Neural cell (in vitro differentiated cells): ENCODE measurements at regions not wholly inside any gene's neighbourhood (a gene's known extent, or its start where the extent isn't known, plus 50 kb on each side); places are given as distances from the start of the nearest gene placed in this dataset.

ENCODE experiments used
- H2AFZ ChIP-seq: fragments of 200-600, 300-800 bp; sonication (generic), shearing (Covaris generic); 2 replicates; pipeline ENCODE4 v1.6.0; 2014; ENCODE audit warnings: low read depth, mild to moderate bottlenecking, antibody characterized with exemption, low read length, moderate library complexity
- H3F3A ChIP-seq: fragments of 200-600 bp; shearing (Covaris generic); 2 replicates; pipeline ENCODE4 v1.6.1; 2016; ENCODE audit warnings: mild to moderate bottlenecking, moderate library complexity, mixed read lengths, antibody characterized with exemption, low read length; ENCODE audit not compliant: insufficient read depth, poor library complexity, severe bottlenecking
- H3K27ac ChIP-seq: fragments of 200-600, 300-800 bp; sonication (generic), shearing (Covaris generic); 2 replicates; pipeline ENCODE4 v1.5.1; 2014; ENCODE audit warnings: mild to moderate bottlenecking, low read length, moderate library complexity
- H3K27me3 ChIP-seq: fragments of 300-800, 200-600 bp; sonication (generic), shearing (Covaris generic); 2 replicates; pipeline ENCODE4 v1.6.0; 2014; ENCODE audit warnings: mild to moderate bottlenecking, low read depth, low read length, moderate library complexity; ENCODE audit not compliant: insufficient read depth
- H3K36me3 ChIP-seq: fragments of 300-800, 200-600 bp; sonication (generic), shearing (Covaris generic); 2 replicates; pipeline ENCODE4 v1.5.1; 2014; ENCODE audit warnings: mild to moderate bottlenecking, antibody characterized with exemption, low read length, moderate library complexity; ENCODE audit not compliant: insufficient read depth
- H3K4me2 ChIP-seq: fragments of 300-800, 200-600 bp; sonication (generic), shearing (Covaris generic); 2 replicates; pipeline ENCODE4 v1.6.0; 2014; ENCODE audit warnings: mild to moderate bottlenecking, low read length
- H3K4me3 ChIP-seq: fragments of 300-800, 200-600 bp; sonication (generic), shearing (Covaris generic); 2 replicates; pipeline ENCODE4 v1.5.1; 2014; ENCODE audit warnings: mild to moderate bottlenecking, low read length, moderate library complexity
- H3K79me2 ChIP-seq: fragments of 200-600 bp; shearing (Covaris generic); replicated peaks from 2 replicates; pipeline ENCODE4 v1.6.0; 2014; ENCODE audit warnings: mild to moderate bottlenecking, low read length, moderate library complexity; ENCODE audit not compliant: insufficient read depth
- H3K9ac ChIP-seq: fragments of 300-800, 200-600 bp; sonication (generic), shearing (Covaris generic); 2 replicates; pipeline ENCODE4 v1.6.1; 2016; ENCODE audit warnings: mild to moderate bottlenecking, low read length, mixed read lengths
- H3K9me2 ChIP-seq: fragments of 200-600 bp; shearing (Covaris generic); 2 replicates; pipeline ENCODE4 v1.6.1; 2016; ENCODE audit warnings: mild to moderate bottlenecking, low read length, mixed read lengths; ENCODE audit not compliant: insufficient read depth
- H3K9me3 ChIP-seq: fragments of 200-600, 300-800 bp; sonication (generic), shearing (Covaris generic); 2 replicates; pipeline ENCODE4 v1.6.1; 2016; ENCODE audit warnings: mild to moderate bottlenecking, mixed run types, low read length, moderate library complexity, mixed read lengths
- H4K20me1 ChIP-seq: fragments of 200-600 bp; shearing (Covaris generic); 2 replicates; pipeline ENCODE4 v1.6.1; 2016; ENCODE audit warnings: mild to moderate bottlenecking, mixed run types; ENCODE audit not compliant: insufficient read depth
- EP300 ChIP-seq: fragments of 450-650 bp; conservative IDR thresholded peaks from 2 replicates; pipeline ENCODE4 v1.6.1; 2014; ENCODE audit warnings: antibody characterized with exemption, mild to moderate bottlenecking, moderate library complexity; ENCODE audit not compliant: poor library complexity, severe bottlenecking
- EZH2 ChIP-seq: fragments of 200-600, 300-800 bp; shearing (Covaris generic), sonication (generic); IDR thresholded peaks from 2 replicates; pipeline ENCODE4 v1.6.1; 2014; ENCODE audit warnings: antibody characterized with exemption, low read length, borderline replicate concordance, mild to moderate bottlenecking; ENCODE audit not compliant: insufficient read depth, poor library complexity, severe bottlenecking
- MXI1 ChIP-seq: fragments of 450-650 bp; conservative IDR thresholded peaks from 2 replicates; pipeline ENCODE4 v1.6.1; 2014; ENCODE audit warnings: antibody characterized with exemption, mild to moderate bottlenecking; ENCODE audit not compliant: poor library complexity, severe bottlenecking
- POLR2AphosphoS5 ChIP-seq: IDR thresholded peaks from 2 replicates; pipeline ENCODE4 v1.6.1; 2012
- RAD21 ChIP-seq: fragments of 450-650 bp; conservative IDR thresholded peaks from 2 replicates; pipeline ENCODE4 v1.6.1; 2014; ENCODE audit warnings: antibody characterized with exemption, mild to moderate bottlenecking, moderate library complexity
- SMC3 ChIP-seq: fragments of 450-650 bp; conservative IDR thresholded peaks from 2 replicates; pipeline ENCODE4 v1.6.1; 2014; ENCODE audit warnings: antibody characterized with exemption, mild to moderate bottlenecking, moderate library complexity; ENCODE audit not compliant: poor library complexity
- TAF1 ChIP-seq: IDR thresholded peaks from 2 replicates; pipeline ENCODE4 v1.6.1; 2012; ENCODE audit warnings: low read depth
- TF ChIP-seq, protein P1 (sequence below): IDR thresholded peaks from 2 replicates; pipeline ENCODE4 v1.6.1; 2012; ENCODE audit warnings: borderline replicate concordance
- TF ChIP-seq, protein P2 (sequence below): fragments of 450-650 bp; IDR thresholded peaks from 2 replicates; pipeline ENCODE4 v1.5.1; 2014; ENCODE audit warnings: antibody characterized with exemption, mild to moderate bottlenecking, moderate library complexity; ENCODE audit not compliant: poor library complexity, severe bottlenecking

DNA sequence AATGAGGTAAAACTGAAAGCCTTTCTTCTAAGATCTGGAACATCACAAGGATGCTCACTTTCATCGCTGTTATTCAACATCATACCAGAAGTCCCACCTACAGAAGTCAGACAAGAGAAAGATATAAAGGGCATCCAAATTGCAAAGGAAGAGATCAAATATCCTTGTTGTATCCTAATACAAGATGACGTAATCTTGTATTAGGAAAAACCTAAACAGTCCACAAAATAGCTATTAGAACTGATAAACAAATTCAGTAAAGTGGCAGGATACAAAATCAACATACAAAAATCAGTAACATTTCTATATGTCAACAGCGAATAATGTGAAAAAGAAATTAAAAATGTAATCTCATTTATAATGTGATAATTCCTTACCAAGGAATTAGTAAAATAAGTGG, 195.1 kb upstream of the CBLB start:
- H3K36me3 ChIP-seq: no peaks in the 10 kb centered on the region
- H3K4me3 ChIP-seq: no peak overlapping the region
- no peaks in the 10 kb centered on the region for H3K79me2 ChIP-seq
- H4K20me1 ChIP-seq: no peaks in the 10 kb centered on the region
- TF ChIP-seq MXI1: no peak
- TF ChIP-seq, protein P1, sequence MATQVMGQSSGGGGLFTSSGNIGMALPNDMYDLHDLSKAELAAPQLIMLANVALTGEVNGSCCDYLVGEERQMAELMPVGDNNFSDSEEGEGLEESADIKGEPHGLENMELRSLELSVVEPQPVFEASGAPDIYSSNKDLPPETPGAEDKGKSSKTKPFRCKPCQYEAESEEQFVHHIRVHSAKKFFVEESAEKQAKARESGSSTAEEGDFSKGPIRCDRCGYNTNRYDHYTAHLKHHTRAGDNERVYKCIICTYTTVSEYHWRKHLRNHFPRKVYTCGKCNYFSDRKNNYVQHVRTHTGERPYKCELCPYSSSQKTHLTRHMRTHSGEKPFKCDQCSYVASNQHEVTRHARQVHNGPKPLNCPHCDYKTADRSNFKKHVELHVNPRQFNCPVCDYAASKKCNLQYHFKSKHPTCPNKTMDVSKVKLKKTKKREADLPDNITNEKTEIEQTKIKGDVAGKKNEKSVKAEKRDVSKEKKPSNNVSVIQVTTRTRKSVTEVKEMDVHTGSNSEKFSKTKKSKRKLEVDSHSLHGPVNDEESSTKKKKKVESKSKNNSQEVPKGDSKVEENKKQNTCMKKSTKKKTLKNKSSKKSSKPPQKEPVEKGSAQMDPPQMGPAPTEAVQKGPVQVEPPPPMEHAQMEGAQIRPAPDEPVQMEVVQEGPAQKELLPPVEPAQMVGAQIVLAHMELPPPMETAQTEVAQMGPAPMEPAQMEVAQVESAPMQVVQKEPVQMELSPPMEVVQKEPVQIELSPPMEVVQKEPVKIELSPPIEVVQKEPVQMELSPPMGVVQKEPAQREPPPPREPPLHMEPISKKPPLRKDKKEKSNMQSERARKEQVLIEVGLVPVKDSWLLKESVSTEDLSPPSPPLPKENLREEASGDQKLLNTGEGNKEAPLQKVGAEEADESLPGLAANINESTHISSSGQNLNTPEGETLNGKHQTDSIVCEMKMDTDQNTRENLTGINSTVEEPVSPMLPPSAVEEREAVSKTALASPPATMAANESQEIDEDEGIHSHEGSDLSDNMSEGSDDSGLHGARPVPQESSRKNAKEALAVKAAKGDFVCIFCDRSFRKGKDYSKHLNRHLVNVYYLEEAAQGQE: no peak
- no peak for TF ChIP-seq SMC3
- TF ChIP-seq RAD21: no peak
- no peak for TF ChIP-seq EZH2
- TF ChIP-seq, protein P2, sequence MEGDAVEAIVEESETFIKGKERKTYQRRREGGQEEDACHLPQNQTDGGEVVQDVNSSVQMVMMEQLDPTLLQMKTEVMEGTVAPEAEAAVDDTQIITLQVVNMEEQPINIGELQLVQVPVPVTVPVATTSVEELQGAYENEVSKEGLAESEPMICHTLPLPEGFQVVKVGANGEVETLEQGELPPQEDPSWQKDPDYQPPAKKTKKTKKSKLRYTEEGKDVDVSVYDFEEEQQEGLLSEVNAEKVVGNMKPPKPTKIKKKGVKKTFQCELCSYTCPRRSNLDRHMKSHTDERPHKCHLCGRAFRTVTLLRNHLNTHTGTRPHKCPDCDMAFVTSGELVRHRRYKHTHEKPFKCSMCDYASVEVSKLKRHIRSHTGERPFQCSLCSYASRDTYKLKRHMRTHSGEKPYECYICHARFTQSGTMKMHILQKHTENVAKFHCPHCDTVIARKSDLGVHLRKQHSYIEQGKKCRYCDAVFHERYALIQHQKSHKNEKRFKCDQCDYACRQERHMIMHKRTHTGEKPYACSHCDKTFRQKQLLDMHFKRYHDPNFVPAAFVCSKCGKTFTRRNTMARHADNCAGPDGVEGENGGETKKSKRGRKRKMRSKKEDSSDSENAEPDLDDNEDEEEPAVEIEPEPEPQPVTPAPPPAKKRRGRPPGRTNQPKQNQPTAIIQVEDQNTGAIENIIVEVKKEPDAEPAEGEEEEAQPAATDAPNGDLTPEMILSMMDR: no peak
- no peak for TF ChIP-seq TAF1
- no peak for TF ChIP-seq EP300
- TF ChIP-seq POLR2AphosphoS5: no peak
- no peaks in the 10 kb centered on the region for H3F3A ChIP-seq
- no peak overlapping the region for H3K4me2 ChIP-seq
- no peak overlapping the region for H2AFZ ChIP-seq
- H3K9ac ChIP-seq: no peak overlapping the region
- no peak overlapping the region for H3K27ac ChIP-seq
- H3K9me2 ChIP-seq: no peaks in the 10 kb centered on the region
- no peaks in the 10 kb centered on the region for H3K27me3 ChIP-seq
- no peaks in the 10 kb centered on the region for H3K9me3 ChIP-seq

DNA sequence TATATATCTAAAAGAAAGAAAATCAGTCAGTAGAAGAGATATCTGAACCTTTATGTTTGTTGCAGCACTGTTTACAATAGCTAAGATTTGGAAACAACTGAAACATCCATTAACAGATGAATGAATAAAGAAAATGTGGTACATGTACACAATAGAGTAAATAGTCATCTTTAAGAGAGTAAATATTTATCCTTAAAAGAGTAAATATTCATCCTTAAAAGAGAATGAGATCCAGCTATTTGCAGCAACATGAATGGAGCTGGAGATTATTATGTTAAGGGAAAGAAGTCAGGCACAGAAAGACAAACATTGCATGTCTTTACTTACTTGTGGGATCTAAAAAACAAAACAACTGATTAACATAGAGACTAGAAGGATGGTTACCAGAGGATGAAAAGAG, 197.0 kb upstream of the CBLB start:
- no peaks in the 10 kb centered on the region for H3K79me2 ChIP-seq
- no peaks in the 10 kb centered on the region for H4K20me1 ChIP-seq
- no peak overlapping the region for H3K4me3 ChIP-seq
- H3K27me3 ChIP-seq: no peaks in the 10 kb centered on the region
- no peak overlapping the region for H3K9ac ChIP-seq
- H3F3A ChIP-seq: no peaks in the 10 kb centered on the region
- H3K9me2 ChIP-seq: no peaks in the 10 kb centered on the region
- TF ChIP-seq RAD21 (no peak), SMC3 (no peak)
- no peak overlapping the region for H2AFZ ChIP-seq
- H3K36me3 ChIP-seq: no peaks in the 10 kb centered on the region
- no peak overlapping the region for H3K4me2 ChIP-seq
- no peak overlapping the region for H3K27ac ChIP-seq
- H3K9me3 ChIP-seq: no peaks in the 10 kb centered on the region

DNA sequence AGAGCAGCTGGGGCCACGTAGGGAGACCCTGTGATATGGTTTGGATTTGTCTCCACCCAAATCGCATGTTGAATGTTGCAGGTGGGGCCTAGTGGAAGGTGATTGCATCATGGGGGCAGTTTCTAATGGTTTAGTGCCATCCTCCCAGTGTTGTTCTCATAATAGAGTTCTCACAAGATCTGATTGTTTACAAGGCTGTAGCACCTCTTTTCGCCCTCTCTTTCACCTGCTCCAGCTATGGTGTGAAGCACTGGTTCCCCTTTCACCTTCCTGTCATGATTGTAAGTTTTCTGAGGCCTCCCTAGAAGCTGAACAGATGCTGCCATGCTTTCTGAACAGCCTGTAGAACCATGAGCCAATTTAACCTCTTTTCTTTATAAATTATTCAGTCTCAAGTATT, 198.9 kb upstream of the CBLB start:
- Histone ChIP-seq H3K4me3 (no peak overlapping the region), H3K27me3 (no peaks in the 10 kb centered on the region), H4K20me1 (no peaks in the 10 kb centered on the region), H3K36me3 (no peaks in the 10 kb centered on the region), H3K27ac (no peak overlapping the region), H2AFZ (no peak overlapping the region), H3K4me2 (no peak overlapping the region), H3F3A (no peaks in the 10 kb centered on the region), H3K9me2 (no peaks in the 10 kb centered on the region), H3K9me3 (no peaks in the 10 kb centered on the region), H3K79me2 (no peaks in the 10 kb centered on the region), H3K9ac (no peak overlapping the region)
- TF ChIP-seq POLR2AphosphoS5: no peak
- no peak for TF ChIP-seq RAD21
- TF ChIP-seq SMC3: no peak
- TF ChIP-seq, protein P1: no peak
- TF ChIP-seq EZH2: no peak
- TF ChIP-seq, protein P2: no peak
